GM20431 (cell line): ENCODE measurements at regions not wholly inside any gene's neighbourhood (a gene's known extent, or its start where the extent isn't known, plus 50 kb on each side); places are given as distances from the start of the nearest gene placed in this dataset.

Experiments
- in situ Hi-C: fragments of 300-500 bp; cut with MseI, MboI; formaldehyde crosslinking; loops from one replicate; pipeline ENCODE4 v1.15.0; 2020; ENCODE audit warnings: low sequenced_read_pairs; ENCODE audit not compliant: unreplicated experiment

DNA sequence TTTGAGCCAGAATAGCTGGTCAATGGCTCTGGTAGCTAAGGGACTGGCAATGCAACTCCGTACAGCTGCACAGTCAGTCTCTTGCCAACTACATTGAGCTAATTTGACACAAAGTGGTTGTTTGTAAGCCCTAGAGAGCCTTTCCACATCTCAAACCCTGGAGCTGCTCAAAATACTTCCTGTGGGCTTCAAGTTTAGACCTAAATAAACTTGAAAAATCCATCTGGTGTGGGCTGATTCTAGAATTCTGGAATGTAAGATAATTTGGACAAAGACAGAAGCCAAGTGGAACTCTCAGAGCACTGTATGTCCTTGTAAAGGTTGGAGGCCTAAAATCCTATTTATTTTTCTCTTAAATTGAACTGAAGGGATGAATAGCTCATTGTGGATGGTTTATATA, 380.8 kb downstream of the SPRY1 start:
- in situ Hi-C loops = loop anchor here (25.0 kb wide), 1 partner anchor 335 kb away; no protein-coding TSS in a partner anchor

- in situ Hi-C loops = loop anchor here (25.0 kb wide), 1 partner anchor 329 kb away; no protein-coding TSS in a partner anchor
Measured at GRCh38 chr4:123783151-123783790, 386.7 kb downstream of the SPRY1 start.

DNA sequence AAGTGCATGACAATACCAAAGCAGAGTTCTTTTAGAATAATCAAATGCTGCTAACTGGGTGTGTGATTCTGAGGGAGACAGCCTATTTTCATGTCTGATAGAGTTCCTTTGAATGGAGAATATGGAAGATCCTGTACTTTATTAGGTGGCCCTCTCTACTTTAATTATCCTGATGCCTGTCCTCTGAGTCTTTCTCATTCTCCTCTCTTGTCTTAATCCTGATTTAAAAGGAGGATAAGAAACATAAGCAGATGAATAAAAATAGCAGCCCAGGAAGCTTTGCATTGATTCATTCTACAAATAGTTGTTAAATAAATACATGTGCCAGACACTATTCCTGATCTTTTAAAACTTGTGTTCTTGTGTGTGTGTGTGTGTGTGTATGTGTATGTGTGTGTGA, 387.3 kb downstream of the SPRY1 start:
- in situ Hi-C loops = loop anchor here (25.0 kb wide), 1 partner anchor 328 kb away; no protein-coding TSS in a partner anchor

DNA sequence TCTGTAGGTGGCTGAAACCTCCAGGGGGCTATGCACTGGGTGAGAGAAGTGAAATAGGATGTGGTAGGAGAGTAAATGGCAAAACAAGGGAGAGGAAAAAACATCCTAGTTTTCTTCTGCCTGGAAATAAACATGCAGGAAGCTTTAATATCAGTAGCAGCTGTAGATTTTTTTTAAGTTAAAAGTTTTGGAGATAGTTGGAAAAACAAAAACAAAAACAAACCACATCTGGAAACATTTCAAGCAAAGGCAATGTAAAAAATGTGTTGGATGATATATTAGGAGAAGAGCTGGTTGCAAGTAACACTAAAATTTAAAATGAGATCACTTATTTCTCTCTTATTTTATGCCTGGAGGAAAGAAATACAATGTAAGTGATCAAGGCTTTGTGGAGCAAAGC, 388.0 kb downstream of the SPRY1 start:
- in situ Hi-C loops = loop anchor here (25.0 kb wide), 1 partner anchor 328 kb away; no protein-coding TSS in a partner anchor

DNA sequence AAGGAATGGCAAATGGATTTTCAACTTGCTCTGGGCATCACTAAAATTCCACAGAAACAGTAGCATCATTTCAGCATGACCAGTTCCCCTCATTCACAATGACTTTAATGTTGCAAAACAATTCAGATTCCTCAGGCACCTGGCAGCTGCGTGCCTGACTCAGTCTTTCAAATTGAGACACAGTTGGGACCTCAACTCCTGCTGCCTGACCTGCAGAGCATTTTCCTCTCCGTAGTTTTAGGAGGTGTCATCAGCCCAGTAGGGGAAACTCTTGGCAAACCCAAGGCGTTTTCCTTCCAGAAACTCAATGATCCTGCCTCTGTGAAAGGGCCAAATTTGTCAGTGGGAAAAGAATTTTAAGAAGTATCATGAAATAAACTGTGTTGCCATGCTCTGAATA, 388.9 kb downstream of the SPRY1 start:
- in situ Hi-C loops = loop anchor here (25.0 kb wide), 1 partner anchor 327 kb away; no protein-coding TSS in a partner anchor

GRCh38 chr4:123786163-123786915, 389.7 kb downstream of the SPRY1 start:
- in situ Hi-C loops = loop anchor here (25.0 kb wide), 1 partner anchor 326 kb away; no protein-coding TSS in a partner anchor

GRCh38 chr4:123786920-123787319, 390.3 kb downstream of the SPRY1 start:
- in situ Hi-C loops = loop anchor here (25.0 kb wide), 1 partner anchor 325 kb away; no protein-coding TSS in a partner anchor

DNA sequence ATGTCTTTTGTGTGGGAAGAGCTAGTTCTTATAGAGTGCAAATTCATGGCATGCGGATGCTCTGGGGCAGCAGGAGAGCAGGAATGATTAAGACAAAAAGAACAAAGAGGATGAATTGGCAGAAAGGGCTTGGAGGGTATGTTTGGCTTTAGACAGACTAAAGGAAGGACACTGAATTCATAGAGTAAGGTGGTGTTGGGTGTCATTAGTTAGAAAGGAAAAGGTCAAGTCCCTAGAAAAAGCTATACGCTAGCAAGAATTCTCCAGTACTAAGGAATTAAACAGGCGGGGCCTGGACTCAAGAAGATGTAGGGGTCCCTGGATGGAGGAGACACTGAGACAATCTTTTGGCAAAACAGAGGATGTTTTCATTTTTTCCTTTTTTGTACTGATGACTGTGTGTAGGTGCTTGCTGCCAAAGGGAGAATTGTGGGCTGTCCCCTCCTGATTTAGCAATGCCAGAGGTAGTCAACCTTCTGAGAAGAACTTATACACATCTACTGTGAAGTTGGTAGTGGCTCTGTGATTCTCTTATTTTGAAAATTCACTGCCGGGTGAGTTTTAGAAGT, 391.0 kb downstream of the SPRY1 start:
- in situ Hi-C loops = loop anchor here (25.0 kb wide), 1 partner anchor 325 kb away; no protein-coding TSS in a partner anchor

DNA sequence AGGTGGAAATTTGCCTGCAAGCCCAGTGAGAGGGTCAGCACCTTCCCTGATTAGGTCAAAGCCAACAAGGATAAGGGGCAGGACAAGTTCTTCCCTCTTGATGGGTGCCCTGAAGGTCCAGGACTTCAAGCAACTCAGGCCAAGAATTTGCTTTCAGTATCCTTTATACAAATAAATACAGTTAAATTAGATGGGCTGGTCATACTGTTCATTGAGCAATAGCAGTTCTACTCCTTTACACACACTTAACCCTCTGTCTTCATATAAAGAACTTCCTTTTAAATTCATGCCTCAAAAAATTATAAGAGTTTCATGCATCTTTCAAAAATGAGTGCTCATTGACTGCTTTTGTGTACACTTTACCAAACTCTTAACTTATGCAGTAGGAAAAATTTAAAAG, 392.0 kb downstream of the SPRY1 start:
- in situ Hi-C loops = loop anchor here (25.0 kb wide), 1 partner anchor 324 kb away; no protein-coding TSS in a partner anchor

GRCh38 chr4:123790681-123791080, 394.1 kb downstream of the SPRY1 start:
- in situ Hi-C loops = loop anchor here (25.0 kb wide), 1 partner anchor 322 kb away; no protein-coding TSS in a partner anchor

GRCh38 chr4:123802082-123802645, 405.6 kb downstream of the SPRY1 start:
- in situ Hi-C loops = no loop called here

DNA sequence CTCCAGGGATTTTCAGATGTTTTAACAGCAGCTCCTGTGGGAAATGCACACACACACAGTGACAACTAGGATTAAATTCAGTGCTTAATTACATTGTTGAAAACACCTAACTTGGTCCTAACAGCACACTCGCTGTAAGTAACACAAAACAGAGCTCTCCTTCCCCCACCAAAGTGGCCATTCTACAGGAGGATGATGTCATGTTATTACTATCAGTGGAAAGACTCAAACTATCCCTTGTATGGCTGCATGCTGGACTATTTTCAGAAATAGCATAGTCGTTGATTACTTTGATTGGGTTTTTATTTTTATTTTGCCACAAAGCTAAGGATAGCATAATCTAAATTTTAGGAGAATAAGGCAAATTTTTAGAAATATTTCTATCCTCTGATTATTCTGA, 406.3 kb downstream of the SPRY1 start:
- in situ Hi-C loops = no loop called here

DNA sequence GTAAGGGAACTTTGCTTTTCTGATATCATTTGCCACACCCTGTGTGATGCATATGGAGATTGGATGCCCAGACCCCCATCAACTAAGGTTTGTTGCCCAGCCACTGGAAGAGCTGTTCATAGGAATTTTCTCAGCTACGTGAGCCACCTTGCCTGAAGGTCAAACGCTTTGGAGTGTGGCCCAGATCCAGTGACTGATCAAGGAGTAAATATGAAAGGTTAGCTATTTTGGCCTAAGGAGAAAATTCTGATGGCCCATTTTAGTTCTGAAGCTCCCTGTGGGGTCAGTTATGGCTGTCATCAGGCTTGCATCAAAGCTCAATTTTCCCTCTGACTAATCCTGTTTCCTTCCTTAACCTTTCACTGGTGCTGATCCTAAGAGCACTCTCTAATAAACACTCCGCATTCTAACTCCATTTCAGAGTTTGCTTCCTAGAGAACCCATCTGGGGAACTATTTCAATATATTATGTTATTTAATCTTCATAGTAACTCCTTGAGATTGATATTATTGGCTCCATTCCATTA, 407.7 kb downstream of the SPRY1 start:
- in situ Hi-C loops = no loop called here

DNA sequence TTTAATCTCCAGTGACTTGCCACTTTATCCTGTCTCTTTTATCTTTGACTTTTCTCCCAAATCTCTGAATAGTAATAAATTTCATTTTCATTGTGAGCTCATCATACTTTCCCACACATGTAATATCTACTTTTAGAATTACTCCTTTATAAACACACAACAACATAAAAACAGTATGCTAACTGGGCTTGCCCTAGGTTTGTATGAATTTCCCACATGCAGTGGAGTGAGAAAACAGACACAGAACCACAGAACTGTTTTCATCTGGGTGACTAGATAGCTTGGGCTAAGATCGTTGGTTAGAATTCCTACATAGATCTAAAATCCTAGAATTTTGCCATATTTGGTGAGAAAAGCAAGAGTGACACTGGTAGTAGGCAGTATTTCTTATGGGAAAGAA, 409.5 kb downstream of the SPRY1 start:
- in situ Hi-C loops = no loop called here

DNA sequence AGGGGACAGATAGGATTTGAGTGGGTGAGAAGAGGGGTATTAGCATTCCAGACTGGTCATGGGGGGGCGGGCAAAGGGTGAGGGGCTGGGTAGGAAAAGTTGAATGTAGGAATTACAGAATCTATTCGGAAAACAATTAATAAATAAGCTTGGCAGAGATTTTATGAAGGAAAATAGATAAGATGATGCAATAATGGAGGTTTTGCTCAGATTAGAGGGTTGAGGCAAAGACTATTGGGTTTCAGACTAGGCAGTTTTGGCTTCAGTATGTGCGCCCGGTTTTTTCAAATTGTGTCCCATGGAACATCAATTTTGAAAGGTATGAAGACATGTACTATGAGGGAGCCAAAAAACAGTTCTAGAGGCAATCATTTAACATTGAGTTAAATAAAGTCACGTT, 410.6 kb downstream of the SPRY1 start:
- in situ Hi-C loops = no loop called here

DNA sequence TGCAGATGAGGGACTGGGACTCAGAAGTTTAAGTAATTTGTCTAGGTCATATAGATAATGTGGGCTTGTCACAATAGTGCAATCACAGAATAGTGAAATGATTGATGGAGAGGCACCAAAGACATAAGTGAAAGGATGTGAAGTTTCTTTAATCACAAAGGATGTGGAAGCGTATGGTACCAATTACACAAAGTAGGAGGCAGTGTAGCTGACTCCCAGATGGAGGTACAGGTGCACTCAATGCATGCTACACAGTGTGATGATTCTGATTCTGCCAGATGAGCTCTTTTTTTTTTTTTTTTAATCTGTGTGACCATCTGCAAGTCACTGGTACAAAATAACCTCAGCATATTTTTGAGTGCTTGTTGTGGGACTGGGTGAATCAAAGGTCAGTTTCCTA, 411.3 kb downstream of the SPRY1 start:
- in situ Hi-C loops = no loop called here

GRCh38 chr4:123809864-123810263, 413.3 kb downstream of the SPRY1 start:
- in situ Hi-C loops = no loop called here

- in situ Hi-C loops = no loop called here
Measured at GRCh38 chr4:123812066-123812390, 415.4 kb downstream of the SPRY1 start.

DNA sequence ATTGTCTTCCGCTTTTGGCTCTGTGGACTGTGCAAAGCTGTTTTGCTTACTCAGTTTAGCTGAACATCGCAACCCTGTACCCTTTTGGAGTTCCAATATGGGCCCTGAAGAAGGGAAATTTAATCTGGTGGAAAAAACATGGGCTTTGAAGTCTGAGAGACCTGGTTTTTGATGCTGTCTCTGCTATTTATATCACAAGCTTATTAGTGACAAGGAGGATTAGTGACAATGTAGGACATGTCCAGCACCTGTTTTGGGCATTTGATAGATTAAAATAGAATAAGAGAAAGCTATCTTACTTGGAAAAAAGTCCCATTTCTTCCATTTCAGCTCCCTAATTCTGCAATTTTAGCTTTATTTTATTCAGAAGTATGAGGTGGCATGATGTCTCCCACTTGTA, 417.3 kb downstream of the SPRY1 start:
- in situ Hi-C loops = no loop called here

GRCh38 chr4:123816462-123816861, 419.9 kb downstream of the SPRY1 start:
- in situ Hi-C loops = no loop called here
